ENCODE measurements at regions not wholly inside any gene's neighbourhood (a gene's known extent, or its start where the extent isn't known, plus 50 kb on each side); places are given as distances from the start of the nearest gene placed in this dataset.
"Not testable (repeated sequence)": the region's sequence is repeated elsewhere in the genome, so short reads cannot be mapped to it uniquely, and the experiment has no call there.

DNA sequence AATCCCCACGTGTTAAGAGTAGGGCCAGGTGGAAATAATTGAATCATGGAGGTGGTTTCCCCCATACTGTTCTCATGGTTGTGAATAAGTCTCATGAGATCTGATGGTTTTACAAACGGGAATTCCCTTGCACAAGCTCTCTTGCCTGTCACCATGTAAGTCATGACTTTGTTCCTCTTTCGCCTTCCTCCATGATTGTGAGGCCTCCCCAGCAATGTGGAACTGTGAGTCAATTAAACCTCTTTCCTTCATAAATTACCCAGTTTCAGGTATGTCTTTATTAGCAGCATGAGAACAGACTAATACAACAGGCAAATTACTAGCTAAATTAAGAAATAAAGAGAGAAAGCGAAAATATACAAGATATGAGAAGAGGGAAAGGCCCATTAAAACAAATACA lies 1822.6 kb upstream of the PIK3C3 start:
- not testable (repeated sequence) for DNase-seq (ENCODE audit: low spot score)

DNA sequence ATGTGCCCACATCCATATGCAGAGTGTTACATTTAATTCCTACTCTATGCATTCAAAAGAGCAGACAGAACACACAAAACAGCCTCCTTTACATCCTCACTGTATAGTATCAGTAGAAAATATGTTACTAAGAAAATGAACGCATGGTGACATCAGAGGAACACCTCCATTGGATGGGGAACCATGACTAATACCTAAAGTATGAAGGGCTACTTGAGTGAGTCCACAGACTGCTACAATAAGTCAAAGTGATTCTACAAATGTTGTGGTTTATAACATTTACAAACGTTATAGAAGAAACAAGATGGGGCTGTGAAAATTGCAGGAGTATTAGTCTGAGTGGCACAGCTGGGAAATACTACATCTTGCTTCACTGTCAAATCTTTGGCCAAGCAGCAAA lies 1830.9 kb upstream of the PIK3C3 start:
- DNase-seq (ENCODE audit: low spot score), result no peak

DNA sequence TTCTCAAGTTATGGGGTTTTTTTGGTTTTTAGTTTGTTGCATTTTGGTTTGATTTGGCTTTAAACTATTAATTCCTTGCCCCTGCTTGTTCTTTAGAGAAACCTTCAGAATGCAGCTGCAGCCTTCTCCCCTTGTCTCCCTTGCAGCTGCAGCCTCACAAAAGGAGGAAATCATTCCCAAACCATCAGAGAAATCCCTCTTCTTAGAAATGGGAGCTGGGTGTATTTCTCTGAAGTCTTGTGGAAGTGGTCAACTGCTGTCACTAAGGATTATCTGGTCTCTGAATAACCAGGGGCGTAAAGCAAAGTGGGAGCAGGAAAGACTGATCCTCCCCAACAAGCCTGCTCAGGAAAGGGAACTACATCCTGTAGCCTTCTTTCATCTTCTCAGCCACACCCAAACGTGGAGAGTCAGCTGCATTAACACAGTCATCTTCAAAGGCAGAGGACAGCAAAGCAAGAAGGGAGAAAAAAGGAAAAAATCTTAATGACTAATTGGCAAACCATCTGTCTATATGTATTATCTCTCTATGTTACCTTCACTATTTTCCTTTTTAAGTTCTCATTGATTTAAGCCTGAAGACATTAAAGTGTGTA lies 1834.1 kb upstream of the PIK3C3 start:
- DNase-seq (ENCODE audit: low spot score), result no peak

DNA sequence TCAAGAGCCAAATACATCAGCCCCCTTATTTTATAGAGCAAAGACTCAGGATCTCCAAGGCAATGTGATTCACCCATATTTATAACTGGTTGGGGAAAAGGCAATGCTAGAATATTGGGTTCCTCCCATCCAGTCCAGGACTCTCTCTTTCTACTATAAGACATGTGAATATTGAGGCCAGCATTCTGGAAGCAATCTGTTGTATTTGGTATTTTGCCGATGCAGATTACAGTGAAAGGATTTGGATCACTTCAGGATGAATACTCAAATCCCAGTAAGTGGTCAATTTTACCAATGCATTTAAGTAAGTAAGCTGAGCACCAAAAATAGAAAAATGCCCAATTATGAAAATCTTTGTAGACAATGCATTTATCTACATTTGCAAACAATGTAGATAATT lies 1834.7 kb upstream of the PIK3C3 start:
- DNase-seq (ENCODE audit: low spot score), result no peak

DNA sequence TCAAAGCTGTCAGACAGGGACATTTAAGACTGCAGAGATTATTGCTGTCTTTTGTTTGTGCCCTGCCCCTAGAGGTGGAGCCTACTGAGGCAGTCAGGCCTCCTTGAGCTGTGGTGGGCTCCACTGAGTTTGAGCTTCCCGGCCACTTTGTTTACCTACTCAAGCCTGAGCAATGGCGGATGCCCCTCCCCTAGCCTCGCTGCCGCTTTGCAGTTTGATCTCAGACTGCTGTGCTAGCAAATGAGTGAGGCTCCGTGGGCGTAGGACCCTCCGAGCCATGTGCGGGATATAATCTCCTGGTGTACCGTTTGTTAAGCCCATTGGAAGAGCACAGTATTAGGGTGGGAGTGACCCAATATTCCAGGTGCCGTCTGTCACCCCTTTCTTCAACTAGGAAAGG lies 1835.5 kb upstream of the PIK3C3 start:
- DNase-seq (ENCODE audit: low spot score), result not testable (repeated sequence)

DNA sequence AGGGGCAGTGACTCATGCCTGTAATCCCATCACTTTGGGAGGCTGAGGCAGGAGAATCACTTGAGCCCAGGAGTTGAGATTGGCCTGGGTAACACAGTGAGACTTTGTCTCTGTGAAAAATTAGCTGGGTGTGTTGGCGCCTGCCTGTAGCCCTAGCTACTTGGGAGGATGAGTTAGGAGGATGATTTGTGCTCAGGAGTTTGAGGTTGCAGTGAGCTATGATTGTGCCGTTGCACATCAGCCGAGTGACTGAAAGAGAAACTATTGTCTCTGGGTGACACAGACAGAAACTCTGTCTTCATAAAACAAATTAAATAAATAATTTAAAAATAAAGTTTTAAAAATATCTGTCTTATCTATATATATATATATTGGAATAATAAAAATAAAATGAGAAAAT lies 1844.6 kb upstream of the PIK3C3 start:
- no peak for DNase-seq (ENCODE audit: low spot score)

DNA sequence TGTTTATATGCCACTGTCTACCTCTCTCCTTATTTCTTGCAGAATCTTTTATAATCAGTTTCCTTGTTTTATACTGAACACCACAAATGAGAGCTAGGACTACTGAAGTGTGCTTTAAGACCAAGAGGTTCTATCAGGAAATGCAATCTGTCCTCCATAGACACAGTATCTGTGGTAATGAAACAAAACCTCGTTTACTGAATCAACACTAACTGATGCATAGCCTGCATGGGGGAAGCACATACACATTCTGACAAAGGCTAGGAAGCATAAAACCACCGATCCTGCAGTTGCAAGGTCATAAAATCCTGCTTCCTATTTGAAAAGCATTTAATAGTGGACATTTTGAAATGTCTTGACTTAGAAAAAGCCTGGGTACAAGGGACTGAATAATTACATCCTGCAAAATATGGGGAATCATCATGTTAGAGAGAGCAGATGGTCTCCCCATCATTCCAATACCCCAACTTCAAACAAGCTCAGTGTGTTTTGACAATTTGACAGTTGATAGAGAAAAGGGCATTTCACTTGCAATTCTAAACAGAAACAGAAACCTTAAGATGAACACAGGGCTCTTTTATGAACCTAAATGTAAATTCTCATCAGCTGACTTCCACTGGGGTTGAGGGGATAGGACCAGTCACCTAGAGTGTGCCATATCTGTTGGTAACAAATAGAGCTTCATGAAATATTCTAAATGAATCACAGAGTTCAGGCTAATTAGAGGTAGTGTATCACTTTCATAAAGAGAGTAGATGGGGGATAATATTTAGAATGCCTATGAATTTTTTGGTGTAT lies 1845.6 kb upstream of the PIK3C3 start:
- DNase-seq (ENCODE audit: low spot score), result no peak

DNA sequence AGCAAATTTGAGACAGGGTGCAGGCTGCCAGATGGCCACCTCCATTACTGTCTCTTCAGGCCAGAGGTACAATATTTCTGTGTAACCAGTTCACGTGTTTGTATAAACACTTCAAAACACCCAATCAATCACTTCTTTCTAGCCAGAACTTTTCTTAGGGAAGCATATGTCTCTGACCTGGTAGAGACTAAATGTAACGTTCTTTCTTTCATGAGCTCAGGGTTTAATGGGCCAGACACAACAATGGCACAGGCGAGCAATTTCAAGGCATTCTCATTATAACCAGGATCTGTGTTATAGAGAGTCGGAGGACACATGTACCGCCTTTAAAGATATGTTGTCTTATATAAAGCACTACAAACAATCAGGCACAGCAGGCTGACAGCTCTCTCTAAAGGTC lies 1846.4 kb upstream of the PIK3C3 start:
- DNase-seq (ENCODE audit: low spot score), result no peak

DNA sequence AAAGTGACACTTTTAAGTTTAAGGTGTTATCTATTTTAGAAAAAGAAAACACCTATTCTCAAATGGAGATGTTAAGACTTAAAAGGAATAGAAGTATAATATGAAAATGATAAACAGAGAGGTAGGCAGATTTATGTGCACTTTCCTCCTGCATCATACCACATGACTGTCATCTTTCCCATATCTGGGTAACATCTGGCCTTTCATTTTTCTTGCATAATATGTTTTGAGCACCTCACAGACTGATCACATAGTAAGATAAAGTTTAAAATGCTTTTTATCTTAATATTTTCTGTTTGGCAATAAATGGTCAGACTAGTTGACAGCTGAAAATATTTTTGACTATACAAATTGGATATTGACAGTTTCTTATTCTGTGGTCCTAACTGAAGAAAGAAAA lies 1852.1 kb upstream of the PIK3C3 start:
- DNase-seq (ENCODE audit: low spot score), result no peak

DNA sequence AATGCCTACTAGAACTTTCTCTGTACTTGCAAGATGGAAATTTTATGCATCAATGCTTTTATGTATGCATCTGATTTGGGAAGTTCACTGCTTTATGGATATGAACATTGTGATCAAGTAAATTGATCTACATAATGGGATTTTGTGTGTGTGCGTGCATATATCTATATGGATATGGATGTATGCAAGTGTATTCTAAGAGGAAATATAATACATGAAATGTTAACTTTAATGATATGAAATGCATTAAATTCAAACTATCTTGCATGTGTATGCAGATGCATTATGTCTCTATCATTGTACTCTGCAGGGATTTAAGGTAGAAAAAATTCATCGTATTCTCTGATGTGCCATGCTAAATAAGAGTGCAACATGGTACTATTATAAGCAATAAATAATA lies 1855.4 kb upstream of the PIK3C3 start:
- DNase-seq (ENCODE audit: low spot score), result no peak

DNA sequence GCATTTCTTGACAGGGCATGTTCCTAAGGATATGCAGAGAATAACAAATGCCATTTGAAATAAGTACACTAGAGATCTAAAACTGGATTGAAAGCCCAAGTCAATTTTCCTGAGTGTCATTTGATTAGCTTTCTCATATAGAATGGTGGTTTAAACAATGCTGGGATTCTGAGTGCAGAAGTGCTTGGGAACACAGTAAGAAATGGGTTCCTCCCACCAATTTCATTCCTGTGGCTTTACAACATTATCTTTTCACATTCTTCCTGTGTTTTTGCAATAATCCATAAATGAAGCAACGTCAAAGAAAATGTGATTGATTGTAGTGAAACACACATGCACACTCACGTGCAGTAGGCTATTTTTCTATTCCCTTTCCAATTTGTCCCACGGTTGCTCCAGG lies 1858.4 kb upstream of the PIK3C3 start:
- DNase-seq (ENCODE audit: low spot score), result no peak

DNA sequence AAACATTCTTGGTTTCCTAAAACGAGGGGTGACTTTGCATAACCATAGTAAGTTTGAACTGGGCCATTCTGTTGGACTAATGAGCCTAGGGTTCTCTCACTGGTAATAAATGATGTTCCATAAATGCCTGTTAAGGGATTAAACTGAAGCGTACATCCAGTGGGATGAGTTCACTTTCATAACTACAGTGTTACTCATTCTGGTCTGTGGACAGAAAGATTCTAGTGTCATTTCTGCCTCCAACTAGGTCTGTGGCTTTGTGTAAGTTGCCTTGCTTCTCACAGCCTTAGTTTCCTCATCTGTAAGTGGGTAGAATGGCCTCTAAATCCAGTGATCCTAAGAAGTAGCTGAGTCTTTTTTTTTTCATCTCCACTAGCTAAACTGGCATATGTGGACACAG lies 1860.6 kb upstream of the PIK3C3 start:
- no peak for DNase-seq (ENCODE audit: low spot score)

DNA sequence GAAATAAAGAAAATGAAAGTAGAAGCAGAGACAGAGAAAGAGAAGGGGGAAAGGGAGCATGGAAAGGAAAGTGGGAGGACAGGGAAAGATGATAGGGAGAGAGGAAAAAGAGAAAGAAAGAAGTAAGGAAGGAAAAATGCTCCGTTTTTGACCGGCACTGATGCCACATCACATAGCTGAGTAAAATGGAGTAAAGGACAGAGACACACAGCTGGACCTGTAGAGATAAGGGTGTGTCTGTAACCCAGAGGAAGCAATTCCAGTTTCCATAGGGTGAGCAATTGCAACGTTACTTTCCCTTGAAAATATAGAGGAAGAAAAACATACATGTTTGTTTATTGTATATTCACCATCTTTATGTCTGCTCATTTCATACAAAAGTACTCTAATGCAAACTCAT lies 1866.9 kb upstream of the PIK3C3 start:
- no peak for DNase-seq (ENCODE audit: low spot score)

DNA sequence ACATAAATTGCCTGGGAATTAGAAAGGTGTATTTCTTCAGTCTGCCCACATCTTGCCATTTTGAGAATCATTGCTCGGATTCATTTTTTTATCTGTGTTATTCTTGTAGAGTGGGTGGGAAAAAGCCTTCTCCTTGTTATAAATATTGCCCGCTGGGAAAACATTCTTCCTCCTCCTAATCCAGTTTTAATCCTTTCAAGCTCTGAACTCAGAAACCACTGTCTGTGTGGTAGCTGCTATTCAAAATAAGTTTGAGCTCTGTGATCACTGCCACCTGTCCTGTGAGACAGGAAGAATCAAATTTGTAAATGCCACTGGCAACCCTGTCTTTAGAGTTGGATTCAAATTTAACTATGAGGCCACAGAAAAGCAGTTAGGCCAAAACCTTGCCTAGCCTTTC lies 1875.2 kb upstream of the PIK3C3 start:
- DNase-seq (ENCODE audit: low spot score), result no peak

DNA sequence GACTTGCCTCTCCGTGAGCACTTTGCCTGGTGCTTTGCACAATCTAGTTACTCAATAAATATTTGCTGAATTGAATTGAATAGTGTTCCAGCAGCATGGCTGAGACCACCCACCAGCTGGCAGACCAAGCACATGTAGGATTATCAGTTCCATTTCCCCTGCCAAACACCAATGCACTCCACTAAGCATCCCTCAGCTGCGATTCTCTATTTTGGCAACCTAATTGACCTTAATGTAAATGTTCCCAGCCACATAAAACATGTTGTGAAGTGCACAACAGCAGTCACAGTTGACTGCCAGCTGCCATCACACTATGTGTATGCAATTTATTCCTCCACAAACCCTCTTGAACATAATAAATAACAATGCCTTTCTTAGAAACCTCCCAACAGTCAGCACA lies 1879.4 kb upstream of the PIK3C3 start:
- no peak for DNase-seq (ENCODE audit: low spot score)

DNA sequence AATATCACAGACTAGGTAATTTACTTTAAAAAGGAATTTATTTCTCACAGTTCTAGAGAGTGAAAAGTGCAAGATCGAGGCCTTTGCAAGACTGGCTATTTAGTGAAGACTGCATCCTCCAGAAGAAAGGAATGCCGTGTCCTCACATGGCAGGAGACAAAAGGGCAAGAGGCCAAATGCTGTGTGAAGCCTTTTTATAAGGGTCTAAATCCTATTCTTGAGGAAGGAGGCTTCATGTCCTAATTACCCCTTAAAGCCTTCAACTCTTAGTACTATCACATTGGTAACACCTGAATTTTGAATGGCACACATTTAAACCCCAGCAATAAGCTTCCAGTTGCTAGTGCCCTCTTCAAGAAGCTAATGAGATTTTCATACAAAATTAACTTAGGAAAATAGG lies 1882.3 kb upstream of the PIK3C3 start:
- no peak for DNase-seq (ENCODE audit: low spot score)

DNA sequence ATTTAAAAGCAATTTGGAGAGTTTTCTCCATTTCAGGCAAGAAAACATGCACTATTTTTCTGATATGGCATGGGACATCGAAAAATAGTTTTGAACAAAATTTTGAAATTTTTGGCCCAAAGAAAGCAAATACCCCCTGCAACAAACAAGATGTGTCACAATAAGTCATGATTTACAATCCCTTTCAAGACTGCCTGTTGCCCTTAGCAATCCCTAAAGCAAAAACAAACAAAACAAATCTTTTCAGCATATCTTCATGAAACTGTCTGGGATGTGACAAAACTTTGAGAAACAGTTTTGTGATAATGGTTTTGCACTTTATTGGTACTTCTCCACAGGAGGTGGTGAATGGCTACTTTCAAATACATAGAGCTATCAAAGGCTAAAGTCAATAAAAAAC lies 1888.7 kb upstream of the PIK3C3 start:
- DNase-seq (ENCODE audit: low spot score), result no peak

DNA sequence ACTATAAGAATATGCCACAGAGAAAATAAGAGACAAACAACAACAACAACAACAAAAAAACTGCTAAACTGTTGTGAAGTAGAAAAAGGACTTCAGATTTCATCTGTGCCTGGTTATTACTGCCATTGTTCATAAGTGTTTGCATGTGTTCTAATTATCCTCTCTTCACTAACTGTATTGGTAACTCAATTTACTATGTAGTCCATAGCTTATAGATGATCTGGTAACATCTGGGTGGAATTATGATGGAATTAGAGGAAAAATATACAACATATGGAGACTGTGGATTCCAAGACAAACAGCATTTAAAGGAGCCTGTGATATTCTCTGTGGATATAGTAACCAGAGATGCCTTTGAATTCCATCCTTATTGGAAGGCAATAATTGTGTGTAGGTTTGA lies 1891.5 kb upstream of the PIK3C3 start:
- DNase-seq (ENCODE audit: low spot score), result no peak

DNA sequence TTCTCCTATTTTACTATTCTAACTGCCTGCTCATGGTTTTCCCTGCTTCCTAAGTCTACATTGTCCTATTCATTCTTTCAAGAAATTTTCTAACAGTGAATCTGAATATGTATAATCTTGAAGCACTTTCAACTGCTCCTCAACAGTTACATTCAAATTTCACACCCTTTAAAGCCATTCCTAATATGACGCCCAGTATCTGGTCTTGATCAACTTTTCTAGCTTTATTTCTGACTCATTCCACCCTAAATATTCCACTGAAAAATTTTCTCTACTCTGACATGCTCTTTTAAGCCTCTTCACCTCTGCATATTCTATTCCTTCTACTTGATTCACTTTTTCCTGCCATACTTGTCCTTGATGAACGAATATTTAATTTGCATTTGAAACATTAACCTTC lies 1893.9 kb upstream of the PIK3C3 start:
- DNase-seq (ENCODE audit: low spot score), result no peak

DNA sequence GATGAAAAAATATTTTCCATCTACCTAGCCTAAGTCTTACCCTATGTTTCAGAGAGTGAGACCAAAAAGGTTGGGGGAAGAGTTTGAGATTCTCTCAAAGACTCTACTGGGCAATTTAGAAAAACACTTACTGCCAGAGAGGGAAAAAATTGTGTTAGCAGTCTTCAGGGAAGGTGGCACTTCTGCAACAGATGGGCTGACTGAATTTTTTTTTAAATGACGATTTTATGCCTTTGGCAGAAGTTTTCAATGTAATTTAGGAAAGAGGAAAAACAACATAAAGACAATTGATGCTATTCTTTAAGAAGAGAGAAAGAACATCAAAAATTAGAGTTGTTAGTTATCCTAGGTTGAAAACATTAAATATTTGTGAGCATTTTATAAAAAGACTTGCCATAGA lies 1894.5 kb upstream of the PIK3C3 start:
- no peak for DNase-seq (ENCODE audit: low spot score)

DNA sequence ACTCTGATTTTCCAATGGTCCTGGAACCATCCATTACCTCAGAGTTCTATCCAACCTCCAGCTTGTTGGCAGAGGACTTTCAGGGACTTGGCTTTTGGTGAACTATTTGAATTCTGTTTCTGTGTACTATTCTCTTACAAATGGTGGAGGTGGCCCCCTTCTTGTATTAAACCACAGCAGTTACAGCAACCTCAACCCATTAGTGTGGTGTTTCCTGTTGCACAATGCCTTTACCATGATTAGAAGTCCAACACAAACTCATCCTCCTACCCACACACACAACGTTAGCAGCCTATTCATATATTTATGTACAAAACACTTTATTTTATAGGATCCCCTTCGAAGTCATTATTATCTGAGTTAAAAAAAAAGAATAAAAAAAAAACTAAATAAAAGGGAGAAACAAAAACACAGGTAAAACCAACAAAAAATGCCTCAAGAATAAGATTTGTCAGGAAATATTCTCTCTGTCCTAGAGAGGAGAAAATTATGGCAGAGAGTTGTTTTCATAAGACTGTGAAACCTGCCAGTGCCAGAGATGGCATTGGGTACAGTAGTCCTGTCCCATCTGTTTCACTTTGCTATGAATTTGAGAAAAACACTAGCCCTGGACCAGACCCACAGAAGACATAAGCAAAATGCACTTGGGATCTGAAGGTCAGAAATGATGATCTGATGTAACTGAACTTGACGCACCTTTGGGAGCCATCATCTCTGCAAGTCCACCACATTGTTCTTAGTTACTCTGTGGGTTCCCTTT lies 1896.0 kb upstream of the PIK3C3 start:
- no peak for DNase-seq (ENCODE audit: low spot score)

DNA sequence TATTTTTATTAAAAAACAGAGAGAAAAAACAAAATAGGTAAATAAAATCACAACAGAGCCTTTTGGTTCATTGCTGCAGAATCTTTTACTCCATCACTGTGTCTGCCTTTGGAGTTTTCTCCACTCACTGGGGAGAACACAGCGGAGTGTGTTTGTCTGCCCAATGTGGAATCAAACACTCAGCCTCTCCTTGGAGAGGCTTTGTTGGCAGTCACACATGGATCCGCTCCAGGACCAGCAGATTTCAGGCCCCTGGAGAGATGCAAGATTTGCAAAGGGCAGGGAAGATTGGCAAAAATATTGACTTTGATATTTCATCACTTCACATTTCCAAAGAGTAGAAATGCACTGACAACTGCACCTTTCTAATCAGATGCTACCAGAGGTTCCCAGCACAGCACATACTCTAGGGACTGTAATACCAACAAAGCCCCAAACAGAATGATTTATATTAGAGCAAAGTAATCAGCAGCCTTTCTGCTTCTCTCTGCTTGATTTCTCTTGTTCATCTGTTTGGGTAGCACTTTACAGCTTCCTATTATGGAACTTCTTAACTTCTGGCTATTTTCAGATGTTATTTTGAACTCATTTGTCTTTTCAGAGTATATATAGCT lies 1898.8 kb upstream of the PIK3C3 start:
- no peak for DNase-seq (ENCODE audit: low spot score)

DNA sequence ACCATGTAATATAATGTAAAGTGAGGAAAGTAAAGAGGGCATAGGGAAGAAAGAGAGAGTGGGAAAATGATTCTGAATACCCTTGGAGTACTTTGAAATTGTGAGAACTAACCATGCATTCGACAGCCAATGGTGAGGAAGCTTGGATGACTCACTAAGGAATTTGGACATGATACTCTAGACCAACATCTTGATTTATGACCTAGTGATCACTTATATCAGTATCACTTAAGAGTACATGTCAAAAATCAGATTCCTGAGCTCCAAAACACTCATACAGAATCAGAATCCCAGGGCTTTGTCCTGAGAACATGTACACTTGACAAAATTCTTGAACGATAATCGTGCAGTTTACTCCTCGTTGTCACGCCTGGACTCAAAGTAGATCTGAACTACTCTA lies 1899.8 kb upstream of the PIK3C3 start:
- DNase-seq (ENCODE audit: low spot score), result no peak

All from kidney capillary endothelial cell (primary cell).